Aorta (tissue), 5 donors: ENCODE measurements at regions not wholly inside any gene's neighbourhood (a gene's known extent, or its start where the extent isn't known, plus 50 kb on each side); places are given as distances from the start of the nearest gene placed in this dataset.

ENCODE experiments used
- ATAC-seq: fragments of 200-7000 bp; cut with Tn5 transposase; one replicate; pipeline ENCODE4 v1.9.1; 2022; ENCODE audit warnings: moderate library complexity; ENCODE audit not compliant: low FRiP score
- DNase-seq, 2 donors: peaks; one replicate each; pipeline ENCODE4 v3.0.0-alpha.2; 2020
- H3K27ac ChIP-seq, 2 donors: one replicate each; pipeline ENCODE4 v1.5.1; 2013; ENCODE audit warnings: low read length in 2 of 2, mild to moderate bottlenecking in 2 of 2, moderate library complexity in 2 of 2, control low read depth in 1 of 2, inconsistent platforms in 1 of 2, low read depth in 1 of 2
- H3K27me3 ChIP-seq, 2 donors: one replicate each; pipeline ENCODE4 v1.6.1; 2013; ENCODE audit warnings: control low read depth in 1 of 2, low read length in 1 of 2, mild to moderate bottlenecking in 1 of 2, moderate library complexity in 1 of 2; ENCODE audit not compliant: insufficient read depth in 2 of 2, control insufficient read depth in 1 of 2
- H3K36me3 ChIP-seq, 2 donors: one replicate each; pipeline ENCODE4 v1.6.1; 2013; ENCODE audit warnings: control low read depth in 1 of 2, low read length in 1 of 2, mild to moderate bottlenecking in 1 of 2; ENCODE audit not compliant: insufficient read depth in 2 of 2, control insufficient read depth in 1 of 2
- H3K4me1 ChIP-seq, 2 donors: one replicate each; pipeline ENCODE4 v1.6.1; 2013; ENCODE audit warnings: low read length in 2 of 2, control low read depth in 1 of 2, mild to moderate bottlenecking in 1 of 2, moderate library complexity in 1 of 2; ENCODE audit not compliant: insufficient read depth in 2 of 2, control insufficient read depth in 1 of 2
- H3K4me3 ChIP-seq, 2 donors: one replicate each; pipeline ENCODE4 v1.5.1; 2013; ENCODE audit warnings: low read length in 2 of 2, control low read depth in 1 of 2, mild to moderate bottlenecking in 1 of 2
- H3K9me3 ChIP-seq: one replicate; pipeline ENCODE4 v1.6.1; 2013; ENCODE audit warnings: mild to moderate bottlenecking, low read length; ENCODE audit not compliant: control insufficient read depth
- WGBS, 2 donors: extraction: QIAGEN DNeasy Blood & Tissue Kit; methylation state at CpG; one replicate each; pipeline ENCODE4 v1.1.7; 2013; 5-methylcytosine and 5-hydroxymethylcytosine counted together
- intact Hi-C, 2 donors: fragments of 100-400 bp; cut with DNase I; formaldehyde crosslinking; loops; one replicate each; pipeline versions ENCODE4 v1.14.2 to v1.15.0; 2022
- donor health status: healthy with polysubstance abuse.
- donor health status: Bipolar disorder and iron deficiency.
- donor health status: DM: no; HTN: no; CAD: no.
- donor health status: DM: no; HTN: no; CAD: no.
- donor health status: DM: yes; HTN: yes; CAD: no.

GRCh38 chrX:28246675-28247074, 265.4 kb upstream of the DCAF8L1 start:
- intact Hi-C loops = no loop called here
- no peaks in the 10 kb centered on the region for H3K4me1 ChIP-seq
- no peaks in the 10 kb centered on the region for H3K27me3 ChIP-seq
- H3K4me3 ChIP-seq = no peak overlapping the region
- 79 to 90% methylated on average over 7 of the region's 7 CpGs for WGBS, 2 donors
- no peaks in the 10 kb centered on the region for H3K9me3 ChIP-seq
- H3K27ac ChIP-seq = no peak overlapping the region
- no peak for DNase-seq
- no peak for ATAC-seq
- H3K36me3 ChIP-seq = no peaks in the 10 kb centered on the region

GRCh38 chrX:28229217-28229616, 248.0 kb upstream of the DCAF8L1 start:
- Histone ChIP-seq H3K27ac (no peak overlapping the region), H3K27me3 (no peaks in the 10 kb centered on the region)

GRCh38 chrX:28225513-28225912, 244.3 kb upstream of the DCAF8L1 start:
- Histone ChIP-seq H3K27me3 (no peaks in the 10 kb centered on the region), H3K9me3 (no peaks in the 10 kb centered on the region), H3K4me3 (no peak overlapping the region), H3K27ac (no peak overlapping the region), H3K4me1 (no peaks in the 10 kb centered on the region), H3K36me3 (no peaks in the 10 kb centered on the region)
- intact Hi-C loops = no loop called here
- DNase-seq (no peak), ATAC-seq (no peak)
- 83 to 87% methylated on average over 1 of the region's 1 CpG for WGBS, 2 donors

More at GRCh38 chrX:28229217-28229616, 248.0 kb upstream of the DCAF8L1 start:
- DNase-seq = no peak
- H3K36me3 ChIP-seq = no peaks in the 10 kb centered on the region
- no peaks in the 10 kb centered on the region for H3K9me3 ChIP-seq
- H3K4me3 ChIP-seq = no peak overlapping the region
- intact Hi-C loops = no loop called here
- no peak for ATAC-seq
- H3K4me1 ChIP-seq = no peaks in the 10 kb centered on the region

GRCh38 chrX:28223991-28224390, 242.7 kb upstream of the DCAF8L1 start:
- H3K4me3 ChIP-seq = no peak overlapping the region
- H3K27ac ChIP-seq = no peak overlapping the region
- H3K36me3 ChIP-seq = no peaks in the 10 kb centered on the region
- 67 to 77% methylated on average over 3 of the region's 3 CpGs for WGBS, 2 donors
- H3K9me3 ChIP-seq = no peaks in the 10 kb centered on the region
- H3K27me3 ChIP-seq = no peaks in the 10 kb centered on the region
- intact Hi-C loops = no loop called here
- ATAC-seq = no peak
- DNase-seq = no peak
- H3K4me1 ChIP-seq = no peaks in the 10 kb centered on the region

- ATAC-seq (no peak), DNase-seq (no peak)
- Histone ChIP-seq H3K27ac (no peak overlapping the region), H3K27me3 (no peaks in the 10 kb centered on the region), H3K4me3 (no peak overlapping the region), H3K4me1 (no peaks in the 10 kb centered on the region), H3K36me3 (no peaks in the 10 kb centered on the region), H3K9me3 (no peaks in the 10 kb centered on the region)
- intact Hi-C loops = no loop called here
- WGBS, 2 donors = 76 to 88% methylated on average over 5 of the region's 5 CpGs
Measured at GRCh38 chrX:28223469-28223868, 242.2 kb upstream of the DCAF8L1 start.

- 66 to 76% methylated on average over 2 of the region's 2 CpGs for WGBS, 2 donors
- no peaks in the 10 kb centered on the region for H3K4me1 ChIP-seq
- ATAC-seq = no peak
Measured at GRCh38 chrX:28205905-28206304, 224.7 kb upstream of the DCAF8L1 start.

GRCh38 chrX:28205126-28205525, 223.9 kb upstream of the DCAF8L1 start:
- Histone ChIP-seq H3K36me3 (no peaks in the 10 kb centered on the region), H3K9me3 (no peaks in the 10 kb centered on the region), H3K4me1 (no peaks in the 10 kb centered on the region), H3K27ac (no peak overlapping the region), H3K27me3 (no peaks in the 10 kb centered on the region), H3K4me3 (no peak overlapping the region)
- ATAC-seq (no peak), DNase-seq (no peak)
- intact Hi-C loops = no loop called here

More at GRCh38 chrX:28205905-28206304, 224.7 kb upstream of the DCAF8L1 start:
- intact Hi-C loops = no loop called here
- Histone ChIP-seq H3K4me3 (no peak overlapping the region), H3K9me3 (no peaks in the 10 kb centered on the region), H3K27ac (no peak overlapping the region), H3K27me3 (no peaks in the 10 kb centered on the region), H3K36me3 (no peaks in the 10 kb centered on the region)
- DNase-seq = no peak

GRCh38 chrX:28189011-28189410, 207.8 kb upstream of the DCAF8L1 start:
- no peak for ATAC-seq
- H3K4me3 ChIP-seq = no peak overlapping the region
- DNase-seq = no peak
- intact Hi-C loops = no loop called here
- no peaks in the 10 kb centered on the region for H3K27me3 ChIP-seq
- no peaks in the 10 kb centered on the region for H3K36me3 ChIP-seq
- no peaks in the 10 kb centered on the region for H3K4me1 ChIP-seq
- no peak overlapping the region for H3K27ac ChIP-seq
- WGBS, 2 donors = 59 to 62% methylated on average over 1 of the region's 1 CpG
- H3K9me3 ChIP-seq = no peaks in the 10 kb centered on the region

- H3K36me3 ChIP-seq = no peaks in the 10 kb centered on the region
- ATAC-seq (no peak), DNase-seq (no peak)
- 33 to 65% methylated on average over 1 of the region's 1 CpG for WGBS, 2 donors
- no peaks in the 10 kb centered on the region for H3K9me3 ChIP-seq
- no peaks in the 10 kb centered on the region for H3K27me3 ChIP-seq
- H3K4me1 ChIP-seq = no peaks in the 10 kb centered on the region
- no peak overlapping the region for H3K27ac ChIP-seq
- H3K4me3 ChIP-seq = no peak overlapping the region
- intact Hi-C loops = no loop called here
Measured at GRCh38 chrX:28188526-28188925, 207.3 kb upstream of the DCAF8L1 start.
